WTC11 (cell line): ENCODE measurements at regions not wholly inside any gene's neighbourhood (a gene's known extent, or its start where the extent isn't known, plus 50 kb on each side); places are given as distances from the start of the nearest gene placed in this dataset.

ENCODE experiments used
- FOXK1 ChIP-seq: sonication (generic); formaldehyde crosslinking; IDR thresholded peaks from 2 replicates; pipeline ENCODE4 v1.8.0; 2022; ENCODE audit warnings: mild to moderate bottlenecking, moderate library complexity, missing genetic modification reagents
- IRF1 ChIP-seq: sonication (generic); formaldehyde crosslinking; IDR thresholded peaks from 2 replicates; pipeline ENCODE4 v1.8.0; 2023; ENCODE audit warnings: missing genetic modification reagents
- MAX ChIP-seq: sonication (generic); formaldehyde crosslinking; IDR thresholded peaks from 2 replicates; pipeline ENCODE4 v1.8.0; 2022; ENCODE audit warnings: mild to moderate bottlenecking, missing genetic modification reagents
- SP1 ChIP-seq: sonication (generic); formaldehyde crosslinking; conservative IDR thresholded peaks from 2 replicates; pipeline ENCODE4 v1.8.1; 2022; ENCODE audit warnings: missing genetic modification reagents
- TEAD4 ChIP-seq: sonication (generic); formaldehyde crosslinking; IDR thresholded peaks from 2 replicates; pipeline ENCODE4 v1.8.0; 2022; ENCODE audit warnings: mild to moderate bottlenecking, missing genetic modification reagents
- USF1 ChIP-seq: sonication (generic); formaldehyde crosslinking; IDR thresholded peaks from 2 replicates; pipeline ENCODE4 v1.8.0; 2022; ENCODE audit warnings: mild to moderate bottlenecking, missing genetic modification reagents
- ZMAT4 ChIP-seq: fragments of 250-450 bp; sonication (Bioruptor Pico); IDR thresholded peaks from 2 replicates; pipeline ENCODE4 v1.9.0; 2021; ENCODE audit warnings: mild to moderate bottlenecking
- ZNF121 ChIP-seq: sonication (generic); formaldehyde crosslinking; IDR thresholded peaks from 2 replicates; pipeline ENCODE4 v1.8.0; 2023; ENCODE audit warnings: missing genetic modification reagents
- TF ChIP-seq, protein P1 (sequence below): fragments of 200-600 bp; IDR thresholded peaks from 2 replicates; pipeline ENCODE4 v1.8.0; 2022; ENCODE audit warnings: antibody characterized with exemption
- TF ChIP-seq, protein P2 (sequence below): sonication (generic); formaldehyde crosslinking; IDR thresholded peaks from 2 replicates; pipeline ENCODE4 v1.8.0; 2023; ENCODE audit warnings: mild to moderate bottlenecking, missing genetic modification reagents

DNA sequence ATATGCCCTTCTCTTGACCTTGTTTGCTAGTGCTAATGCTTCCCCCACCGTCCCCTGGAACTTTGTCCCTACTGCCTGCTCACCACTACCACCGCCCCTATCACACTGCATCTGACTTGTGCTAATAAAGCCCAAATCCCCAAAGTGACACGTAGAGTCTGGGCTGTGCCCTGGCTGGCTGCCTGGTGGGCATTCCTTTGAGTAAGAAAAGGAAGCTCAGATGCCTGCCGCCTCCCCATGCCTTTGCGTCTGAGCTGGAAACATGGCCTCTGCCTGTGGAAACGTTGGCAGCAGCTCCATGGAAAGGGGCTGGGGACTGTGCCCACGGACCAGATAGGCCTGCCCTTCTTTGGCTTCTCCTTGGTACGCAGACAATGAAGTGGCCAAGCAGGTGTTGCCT is 138.3 kb downstream of the CYP26A1 start:
- TF ChIP-seq, protein P1, sequence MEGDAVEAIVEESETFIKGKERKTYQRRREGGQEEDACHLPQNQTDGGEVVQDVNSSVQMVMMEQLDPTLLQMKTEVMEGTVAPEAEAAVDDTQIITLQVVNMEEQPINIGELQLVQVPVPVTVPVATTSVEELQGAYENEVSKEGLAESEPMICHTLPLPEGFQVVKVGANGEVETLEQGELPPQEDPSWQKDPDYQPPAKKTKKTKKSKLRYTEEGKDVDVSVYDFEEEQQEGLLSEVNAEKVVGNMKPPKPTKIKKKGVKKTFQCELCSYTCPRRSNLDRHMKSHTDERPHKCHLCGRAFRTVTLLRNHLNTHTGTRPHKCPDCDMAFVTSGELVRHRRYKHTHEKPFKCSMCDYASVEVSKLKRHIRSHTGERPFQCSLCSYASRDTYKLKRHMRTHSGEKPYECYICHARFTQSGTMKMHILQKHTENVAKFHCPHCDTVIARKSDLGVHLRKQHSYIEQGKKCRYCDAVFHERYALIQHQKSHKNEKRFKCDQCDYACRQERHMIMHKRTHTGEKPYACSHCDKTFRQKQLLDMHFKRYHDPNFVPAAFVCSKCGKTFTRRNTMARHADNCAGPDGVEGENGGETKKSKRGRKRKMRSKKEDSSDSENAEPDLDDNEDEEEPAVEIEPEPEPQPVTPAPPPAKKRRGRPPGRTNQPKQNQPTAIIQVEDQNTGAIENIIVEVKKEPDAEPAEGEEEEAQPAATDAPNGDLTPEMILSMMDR = no peak
- TF ChIP-seq ZMAT4 (CRISPR knock-in tag) (no peak), TEAD4 (CRISPR knock-in tag) (no peak), FOXK1 (CRISPR knock-in tag) (no peak), SP1 (CRISPR knock-in tag) (no peak), IRF1 (CRISPR knock-in tag) (no peak), ZNF121 (no peak), MAX (CRISPR knock-in tag) (no peak), USF1 (no peak)
- TF ChIP-seq, protein P2, sequence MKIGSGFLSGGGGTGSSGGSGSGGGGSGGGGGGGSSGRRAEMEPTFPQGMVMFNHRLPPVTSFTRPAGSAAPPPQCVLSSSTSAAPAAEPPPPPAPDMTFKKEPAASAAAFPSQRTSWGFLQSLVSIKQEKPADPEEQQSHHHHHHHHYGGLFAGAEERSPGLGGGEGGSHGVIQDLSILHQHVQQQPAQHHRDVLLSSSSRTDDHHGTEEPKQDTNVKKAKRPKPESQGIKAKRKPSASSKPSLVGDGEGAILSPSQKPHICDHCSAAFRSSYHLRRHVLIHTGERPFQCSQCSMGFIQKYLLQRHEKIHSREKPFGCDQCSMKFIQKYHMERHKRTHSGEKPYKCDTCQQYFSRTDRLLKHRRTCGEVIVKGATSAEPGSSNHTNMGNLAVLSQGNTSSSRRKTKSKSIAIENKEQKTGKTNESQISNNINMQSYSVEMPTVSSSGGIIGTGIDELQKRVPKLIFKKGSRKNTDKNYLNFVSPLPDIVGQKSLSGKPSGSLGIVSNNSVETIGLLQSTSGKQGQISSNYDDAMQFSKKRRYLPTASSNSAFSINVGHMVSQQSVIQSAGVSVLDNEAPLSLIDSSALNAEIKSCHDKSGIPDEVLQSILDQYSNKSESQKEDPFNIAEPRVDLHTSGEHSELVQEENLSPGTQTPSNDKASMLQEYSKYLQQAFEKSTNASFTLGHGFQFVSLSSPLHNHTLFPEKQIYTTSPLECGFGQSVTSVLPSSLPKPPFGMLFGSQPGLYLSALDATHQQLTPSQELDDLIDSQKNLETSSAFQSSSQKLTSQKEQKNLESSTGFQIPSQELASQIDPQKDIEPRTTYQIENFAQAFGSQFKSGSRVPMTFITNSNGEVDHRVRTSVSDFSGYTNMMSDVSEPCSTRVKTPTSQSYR (CRISPR knock-in tag) = no peak
